ENCODE measurements at regions not wholly inside any gene's neighbourhood (a gene's known extent, or its start where the extent isn't known, plus 50 kb on each side); places are given as distances from the start of the nearest gene placed in this dataset.
"Not testable (repeated sequence)": the region's sequence is repeated elsewhere in the genome, so short reads cannot be mapped to it uniquely, and the experiment has no call there.

- DNase-seq, result peak; percentile 34
- not testable (repeated sequence) for H3K4me1 ChIP-seq (ENCODE audit: control insufficient read depth, insufficient read depth, low read length); H3K36me3 ChIP-seq (ENCODE audit: control insufficient read depth, insufficient read depth, low read length); H3K27me3 ChIP-seq (ENCODE audit: control insufficient read depth, insufficient read depth, low read length); H3K9me3 ChIP-seq (replicated peaks; ENCODE audit: control insufficient read depth, low read depth, low read length)
- no CpG with 5 or more reads among the region's 22 CpGs for WGBS (ENCODE audit: insufficient coverage)
- H3K27ac ChIP-seq (ENCODE audit: low read length), result peak overlapping the region; percentile 51
- peak overlapping the region; percentile 41 for H3K4me3 ChIP-seq (ENCODE audit: low read length)
Observed at GRCh38 chr15:22665059-22665702, 121.3 kb upstream of the NIPA1 start.

GRCh38 chr15:22665711-22666110, 120.7 kb upstream of the NIPA1 start:
- H3K27ac ChIP-seq (ENCODE audit: low read length); H3K4me1 ChIP-seq (ENCODE audit: control insufficient read depth, insufficient read depth, low read length): not testable (repeated sequence)
- WGBS (ENCODE audit: insufficient coverage), result no CpG with 5 or more reads among the region's 2 CpGs

GRCh38 chr15:22684786-22685185, 101.7 kb upstream of the NIPA1 start:
- H3K4me1 ChIP-seq (ENCODE audit: control insufficient read depth, insufficient read depth, low read length); H3K9me3 ChIP-seq (replicated peaks; ENCODE audit: control insufficient read depth, low read depth, low read length); H3K27ac ChIP-seq (ENCODE audit: low read length); H3K36me3 ChIP-seq (ENCODE audit: control insufficient read depth, insufficient read depth, low read length); H3K27me3 ChIP-seq (ENCODE audit: control insufficient read depth, insufficient read depth, low read length); DNase-seq; H3K4me3 ChIP-seq (ENCODE audit: low read length): not testable (repeated sequence)
- no CpG with 5 or more reads among the region's 2 CpGs for WGBS (ENCODE audit: insufficient coverage)

More at GRCh38 chr15:22665711-22666110, 120.7 kb upstream of the NIPA1 start:
- DNase-seq; H3K27me3 ChIP-seq (ENCODE audit: control insufficient read depth, insufficient read depth, low read length); H3K36me3 ChIP-seq (ENCODE audit: control insufficient read depth, insufficient read depth, low read length); H3K9me3 ChIP-seq (replicated peaks; ENCODE audit: control insufficient read depth, low read depth, low read length); H3K4me3 ChIP-seq (ENCODE audit: low read length): not testable (repeated sequence)

- not testable (repeated sequence) for DNase-seq; H3K36me3 ChIP-seq (ENCODE audit: control insufficient read depth, insufficient read depth, low read length); H3K9me3 ChIP-seq (replicated peaks; ENCODE audit: control insufficient read depth, low read depth, low read length); H3K27ac ChIP-seq (ENCODE audit: low read length); H3K4me3 ChIP-seq (ENCODE audit: low read length); H3K27me3 ChIP-seq (ENCODE audit: control insufficient read depth, insufficient read depth, low read length); H3K4me1 ChIP-seq (ENCODE audit: control insufficient read depth, insufficient read depth, low read length)
- WGBS (ENCODE audit: insufficient coverage), result no CpG with 5 or more reads among the region's 3 CpGs
Observed at GRCh38 chr15:22699881-22700280, 86.6 kb upstream of the NIPA1 start.

GRCh38 chr15:22710831-22711341, 75.6 kb upstream of the NIPA1 start:
- not testable (repeated sequence) for H3K4me3 ChIP-seq (ENCODE audit: low read length); H3K4me1 ChIP-seq (ENCODE audit: control insufficient read depth, insufficient read depth, low read length); H3K36me3 ChIP-seq (ENCODE audit: control insufficient read depth, insufficient read depth, low read length); H3K9me3 ChIP-seq (replicated peaks; ENCODE audit: control insufficient read depth, low read depth, low read length); H3K27ac ChIP-seq (ENCODE audit: low read length); DNase-seq
- H3K27me3 ChIP-seq (ENCODE audit: control insufficient read depth, insufficient read depth, low read length), result peaks cover 12% of the 10 kb centered on the region
- no CpG with 5 or more reads among the region's 18 CpGs for WGBS (ENCODE audit: insufficient coverage)

- not testable (repeated sequence) for H3K36me3 ChIP-seq (ENCODE audit: control insufficient read depth, insufficient read depth, low read length); H3K4me3 ChIP-seq (ENCODE audit: low read length); H3K27ac ChIP-seq (ENCODE audit: low read length); H3K9me3 ChIP-seq (replicated peaks; ENCODE audit: control insufficient read depth, low read depth, low read length); H3K4me1 ChIP-seq (ENCODE audit: control insufficient read depth, insufficient read depth, low read length); DNase-seq
- H3K27me3 ChIP-seq (ENCODE audit: control insufficient read depth, insufficient read depth, low read length), result peaks cover 12% of the 10 kb centered on the region
- WGBS (ENCODE audit: insufficient coverage), result no CpG with 5 or more reads among the region's 1 CpG
Observed at GRCh38 chr15:22713933-22714332, 72.5 kb upstream of the NIPA1 start.

- DNase-seq; H3K27ac ChIP-seq (ENCODE audit: low read length); H3K36me3 ChIP-seq (ENCODE audit: control insufficient read depth, insufficient read depth, low read length); H3K4me1 ChIP-seq (ENCODE audit: control insufficient read depth, insufficient read depth, low read length); H3K4me3 ChIP-seq (ENCODE audit: low read length); H3K9me3 ChIP-seq (replicated peaks; ENCODE audit: control insufficient read depth, low read depth, low read length): not testable (repeated sequence)
- H3K27me3 ChIP-seq (ENCODE audit: control insufficient read depth, insufficient read depth, low read length), result peaks cover 12% of the 10 kb centered on the region
- WGBS (ENCODE audit: insufficient coverage), result 3% methylated on average over 36 of the region's 77 CpGs
Observed at GRCh38 chr15:22714358-22715132, 71.9 kb upstream of the NIPA1 start.

GRCh38 chr15:22715133-22715845, 71.2 kb upstream of the NIPA1 start:
- not testable (repeated sequence) for H3K4me1 ChIP-seq (ENCODE audit: control insufficient read depth, insufficient read depth, low read length); H3K36me3 ChIP-seq (ENCODE audit: control insufficient read depth, insufficient read depth, low read length); DNase-seq; H3K9me3 ChIP-seq (replicated peaks; ENCODE audit: control insufficient read depth, low read depth, low read length); H3K27ac ChIP-seq (ENCODE audit: low read length); H3K4me3 ChIP-seq (ENCODE audit: low read length)
- 27% methylated on average over 8 of the region's 32 CpGs for WGBS (ENCODE audit: insufficient coverage)
- H3K27me3 ChIP-seq (ENCODE audit: control insufficient read depth, insufficient read depth, low read length), result peaks cover 12% of the 10 kb centered on the region

GRCh38 chr15:22719980-22720379, 66.5 kb upstream of the NIPA1 start:
- not testable (repeated sequence) for H3K27me3 ChIP-seq (ENCODE audit: control insufficient read depth, insufficient read depth, low read length); H3K4me3 ChIP-seq (ENCODE audit: low read length); H3K9me3 ChIP-seq (replicated peaks; ENCODE audit: control insufficient read depth, low read depth, low read length); H3K36me3 ChIP-seq (ENCODE audit: control insufficient read depth, insufficient read depth, low read length); DNase-seq; H3K27ac ChIP-seq (ENCODE audit: low read length); H3K4me1 ChIP-seq (ENCODE audit: control insufficient read depth, insufficient read depth, low read length)
- no CpG with 5 or more reads among the region's 1 CpG for WGBS (ENCODE audit: insufficient coverage)

- H3K4me1 ChIP-seq (ENCODE audit: control insufficient read depth, insufficient read depth, low read length); DNase-seq; H3K36me3 ChIP-seq (ENCODE audit: control insufficient read depth, insufficient read depth, low read length); H3K9me3 ChIP-seq (replicated peaks; ENCODE audit: control insufficient read depth, low read depth, low read length); H3K27ac ChIP-seq (ENCODE audit: low read length); H3K27me3 ChIP-seq (ENCODE audit: control insufficient read depth, insufficient read depth, low read length); H3K4me3 ChIP-seq (ENCODE audit: low read length): not testable (repeated sequence)
- no CpG with 5 or more reads among the region's 2 CpGs for WGBS (ENCODE audit: insufficient coverage)
Observed at GRCh38 chr15:22726104-22726503, 60.3 kb upstream of the NIPA1 start.
